ENCODE measurements at regions not wholly inside any gene's neighbourhood (a gene's known extent, or its start where the extent isn't known, plus 50 kb on each side); places are given as distances from the start of the nearest gene placed in this dataset.

DNA sequence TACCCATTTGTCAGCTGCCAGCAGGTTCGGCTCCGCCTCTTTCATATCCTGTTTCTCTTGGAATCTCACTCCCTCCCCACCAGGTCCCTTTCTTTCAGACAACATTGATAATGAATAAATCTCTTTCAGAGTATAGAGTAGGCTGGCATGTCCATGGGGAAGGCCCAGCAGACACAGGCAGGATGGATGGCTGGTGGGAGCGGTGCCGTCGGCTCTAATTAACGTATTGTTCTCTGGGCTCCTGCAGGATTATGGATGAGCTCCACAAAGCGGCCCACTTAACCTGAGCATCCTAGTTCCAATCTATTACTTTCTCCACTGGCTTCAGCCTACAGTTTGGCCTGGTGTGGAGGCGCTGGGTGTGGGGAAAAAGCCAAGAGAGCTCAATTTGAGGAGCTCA lies 588.0 kb downstream of the BUD13 start:
- H3K9me3 Mint-ChIP-seq, result peaks cover 0 to 19% (median 0%) of the 10 kb centered on the region in 3 donors
- Histone ChIP-seq H3K4me1 (ENCODE audit: control insufficient read depth in 1 of 2, extremely low read depth in 1 of 2, insufficient read depth in 2 of 2, low read length in 2 of 2) (no peaks in the 10 kb centered on the region), H3K36me3 (ENCODE audit: control insufficient read depth in 2 of 2, extremely low read depth in 1 of 2, insufficient read depth in 1 of 2, low read length in 1 of 2) (no peaks in the 10 kb centered on the region), H3K27me3 (replicated peaks in 1 of 2; ENCODE audit: control insufficient read depth in 2 of 2, extremely low read depth in 1 of 2, insufficient read depth in 2 of 2, low read length in 1 of 2) (peaks cover 0 to 13% of the 10 kb centered on the region in 2 experiments), H3K4me3 (ENCODE audit: control insufficient read depth in 1 of 2, extremely low read depth in 1 of 2, low read length in 1 of 2) (no peak overlapping the region), H3K9me3 (no peaks in the 10 kb centered on the region), H3K27ac (ENCODE audit: low read length) (no peak overlapping the region)
- no peak overlapping the region for H3K27ac Mint-ChIP-seq
- no peak overlapping the region for H3K4me3 Mint-ChIP-seq
- no peaks in the 10 kb centered on the region for H3K36me3 Mint-ChIP-seq
- peaks cover 5 to 12% of the 10 kb centered on the region in 2 donors for H3K27me3 Mint-ChIP-seq
- no peak for DNase-seq
- 89% methylated on average over 4 of the region's 8 CpGs for WGBS (ENCODE audit: insufficient coverage)
- no peak for ATAC-seq (replicated peaks in 1 of 4)
- POLR2A ChIA-PET, result no interaction called here
- H3K4me1 Mint-ChIP-seq, result no peaks in the 10 kb centered on the region
- CTCF ChIA-PET, result no interaction called here

DNA sequence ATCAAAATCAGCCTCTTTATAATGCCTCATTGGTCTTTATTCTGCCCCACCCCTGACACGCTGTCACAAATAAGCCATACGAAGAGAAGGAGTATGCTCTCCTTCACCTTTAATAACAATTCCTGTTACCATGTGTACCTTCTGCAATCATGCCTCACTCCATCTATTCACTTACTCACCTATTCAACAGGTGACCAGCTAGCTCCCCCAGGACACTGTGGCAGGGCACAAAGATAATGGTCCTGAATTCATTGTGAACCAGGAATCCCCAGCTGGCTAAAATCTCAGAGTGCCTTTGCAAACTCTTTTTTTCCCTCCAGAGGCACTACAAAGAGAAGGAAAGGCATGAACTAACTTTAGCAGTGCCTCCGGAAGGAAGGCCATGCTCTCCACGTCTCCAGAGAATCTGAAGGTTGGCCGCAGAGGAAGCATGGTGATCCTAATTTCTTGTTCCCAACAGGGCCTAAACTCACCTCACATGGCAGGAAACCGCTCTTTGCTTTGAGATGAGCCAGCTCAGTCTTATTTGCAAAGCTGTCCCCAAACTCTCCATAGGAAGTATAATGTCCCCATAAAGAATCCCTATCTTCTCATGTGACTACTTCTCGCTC lies 590.3 kb downstream of the BUD13 start:
- H3K36me3 Mint-ChIP-seq, result no peaks in the 10 kb centered on the region
- ChIA-PET CTCF (no interaction called here), POLR2A (interaction anchor here in 1 of 2 donors (0.6 kb wide), 1 partner anchor 99 kb away, joined by 4 read pairs; no protein-coding TSS in a partner anchor)
- no peaks in the 10 kb centered on the region for H3K4me1 Mint-ChIP-seq
- no peak overlapping the region for H3K4me3 ChIP-seq (ENCODE audit: control insufficient read depth in 1 of 2, extremely low read depth in 1 of 2, low read length in 1 of 2)
- no peak for DNase-seq
- no peaks in the 10 kb centered on the region for H3K36me3 ChIP-seq (ENCODE audit: control insufficient read depth in 2 of 2, extremely low read depth in 1 of 2, insufficient read depth in 1 of 2, low read length in 1 of 2)
- H3K27ac ChIP-seq (ENCODE audit: low read length), result no peak overlapping the region
- no peak overlapping the region for H3K27ac Mint-ChIP-seq
- ATAC-seq (replicated peaks in 1 of 4), result no peak
- H3K27me3 Mint-ChIP-seq, result peaks cover 2 to 8% of the 10 kb centered on the region in 2 donors
- H3K9me3 Mint-ChIP-seq, result peaks cover 0 to 8% (median 0%) of the 10 kb centered on the region in 3 donors
- H3K9me3 ChIP-seq, result no peaks in the 10 kb centered on the region
- peaks cover 0 to 10% of the 10 kb centered on the region in 2 experiments for H3K27me3 ChIP-seq (replicated peaks in 1 of 2; ENCODE audit: control insufficient read depth in 2 of 2, extremely low read depth in 1 of 2, insufficient read depth in 2 of 2, low read length in 1 of 2)
- H3K4me1 ChIP-seq (ENCODE audit: control insufficient read depth in 1 of 2, extremely low read depth in 1 of 2, insufficient read depth in 2 of 2, low read length in 2 of 2), result no peaks in the 10 kb centered on the region
- whole genome bisulfite sequencing (ENCODE audit: insufficient coverage), result 85% methylated on average over 3 of the region's 7 CpGs
- H3K4me3 Mint-ChIP-seq, result no peak overlapping the region

DNA sequence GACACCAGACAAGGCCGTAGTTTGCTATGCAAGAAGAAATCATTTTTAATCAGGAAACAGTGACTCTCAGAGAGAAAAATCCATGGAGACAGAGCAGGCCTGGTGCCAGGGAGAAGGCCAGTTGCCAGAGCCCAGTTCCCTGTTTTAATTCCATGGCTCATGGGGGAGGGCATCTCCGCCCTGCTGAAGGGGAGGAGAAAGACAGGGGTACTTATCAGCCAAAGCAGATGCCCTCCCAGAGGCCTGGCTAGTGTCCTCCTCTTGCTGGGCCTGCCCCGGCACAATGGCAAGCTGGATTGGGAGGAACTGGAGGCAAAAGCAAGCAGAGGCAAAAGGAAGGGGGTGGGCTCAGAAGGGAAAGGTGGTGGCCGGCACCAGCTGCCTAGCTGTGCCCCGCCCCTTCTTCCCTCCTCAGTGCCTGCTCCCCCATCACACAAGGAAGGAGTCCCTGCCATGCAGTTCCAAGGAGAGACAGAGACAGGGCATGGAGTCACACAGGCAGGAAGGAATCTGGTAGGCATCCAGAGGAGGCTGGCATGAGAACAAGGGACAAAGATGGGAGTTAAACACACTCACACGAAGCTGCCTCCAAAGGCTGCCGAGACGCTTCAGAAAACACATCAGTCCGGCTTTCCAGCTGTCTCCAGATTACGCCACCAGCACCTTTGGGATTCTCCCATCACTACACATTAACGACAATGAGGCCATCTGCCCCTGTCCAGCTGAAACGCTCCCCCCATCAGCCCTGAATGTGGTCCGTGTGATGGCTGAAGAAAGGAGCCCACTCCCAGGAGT lies 591.8 kb downstream of the BUD13 start:
- Histone ChIP-seq H3K27me3 (replicated peaks in 1 of 2; ENCODE audit: control insufficient read depth in 2 of 2, extremely low read depth in 1 of 2, insufficient read depth in 2 of 2, low read length in 1 of 2) (peaks cover 0 to 10% of the 10 kb centered on the region in 2 experiments), H3K9me3 (no peaks in the 10 kb centered on the region), H3K27ac (ENCODE audit: low read length) (no peak overlapping the region), H3K36me3 (ENCODE audit: control insufficient read depth in 2 of 2, extremely low read depth in 1 of 2, insufficient read depth in 1 of 2, low read length in 1 of 2) (no peaks in the 10 kb centered on the region), H3K4me3 (ENCODE audit: control insufficient read depth in 1 of 2, extremely low read depth in 1 of 2, low read length in 1 of 2) (no peak overlapping the region), H3K4me1 (ENCODE audit: control insufficient read depth in 1 of 2, extremely low read depth in 1 of 2, insufficient read depth in 2 of 2, low read length in 2 of 2) (no peaks in the 10 kb centered on the region)
- no peak overlapping the region for H3K4me3 Mint-ChIP-seq
- H3K4me1 Mint-ChIP-seq, result no peaks in the 10 kb centered on the region
- WGBS (ENCODE audit: insufficient coverage), result 84% methylated on average over 6 of the region's 13 CpGs
- POLR2A ChIA-PET, result no interaction called here
- H3K9me3 Mint-ChIP-seq, result peaks cover 0 to 8% (median 0%) of the 10 kb centered on the region in 3 donors
- no peak overlapping the region for H3K27ac Mint-ChIP-seq
- H3K27me3 Mint-ChIP-seq, result peaks cover 2 to 8% of the 10 kb centered on the region in 2 donors
- CTCF ChIA-PET, result no interaction called here
- DNase-seq, result peak in 1 of 35 experiments; percentile 11
- no peaks in the 10 kb centered on the region for H3K36me3 Mint-ChIP-seq
- ATAC-seq (replicated peaks in 1 of 4), result no peak

DNA sequence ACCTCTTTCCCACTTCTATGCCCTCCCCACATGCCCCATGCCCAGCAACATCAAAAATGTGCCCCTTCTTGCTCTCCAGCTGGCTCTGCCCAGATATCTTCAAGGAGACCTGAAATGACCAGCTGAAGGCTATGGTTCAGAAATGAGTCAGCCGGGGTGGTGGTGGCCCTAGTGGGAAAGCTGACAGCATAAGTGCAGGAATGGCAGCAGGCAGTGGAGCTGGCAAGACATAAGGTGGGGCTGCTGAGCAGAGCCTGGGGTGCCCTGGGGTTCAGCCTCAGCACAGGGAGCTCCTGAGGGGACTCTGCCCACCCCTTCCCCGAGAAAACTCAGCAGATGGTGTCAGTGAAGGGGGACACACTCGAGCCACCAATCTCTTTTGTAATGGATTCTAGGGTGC lies 593.4 kb downstream of the BUD13 start:
- ATAC-seq (replicated peaks in 1 of 4) (no peak), DNase-seq (peak in 1 of 35 experiments; percentile 21)
- Mint-ChIP-seq H3K4me3 (no peak overlapping the region), H3K9me3 (peaks cover 0 to 4% (median 0%) of the 10 kb centered on the region in 3 donors), H3K27ac (no peak overlapping the region), H3K4me1 (no peaks in the 10 kb centered on the region), H3K27me3 (peaks cover 2 to 11% of the 10 kb centered on the region in 2 donors), H3K36me3 (no peaks in the 10 kb centered on the region)
- H3K4me1 ChIP-seq (ENCODE audit: control insufficient read depth in 1 of 2, extremely low read depth in 1 of 2, insufficient read depth in 2 of 2, low read length in 2 of 2), result no peaks in the 10 kb centered on the region
- no peak overlapping the region for H3K4me3 ChIP-seq (ENCODE audit: control insufficient read depth in 1 of 2, extremely low read depth in 1 of 2, low read length in 1 of 2)
- H3K9me3 ChIP-seq, result no peaks in the 10 kb centered on the region
- H3K27me3 ChIP-seq (replicated peaks in 1 of 2; ENCODE audit: control insufficient read depth in 2 of 2, extremely low read depth in 1 of 2, insufficient read depth in 2 of 2, low read length in 1 of 2), result peaks cover 0 to 12% of the 10 kb centered on the region in 2 experiments
- CTCF ChIA-PET, result no interaction called here
- H3K36me3 ChIP-seq (ENCODE audit: control insufficient read depth in 2 of 2, extremely low read depth in 1 of 2, insufficient read depth in 1 of 2, low read length in 1 of 2), result no peaks in the 10 kb centered on the region
- no peak overlapping the region for H3K27ac ChIP-seq (ENCODE audit: low read length)
- WGBS (ENCODE audit: insufficient coverage), result 63% methylated on average over 1 of the region's 3 CpGs
- POLR2A ChIA-PET, result no interaction called here

DNA sequence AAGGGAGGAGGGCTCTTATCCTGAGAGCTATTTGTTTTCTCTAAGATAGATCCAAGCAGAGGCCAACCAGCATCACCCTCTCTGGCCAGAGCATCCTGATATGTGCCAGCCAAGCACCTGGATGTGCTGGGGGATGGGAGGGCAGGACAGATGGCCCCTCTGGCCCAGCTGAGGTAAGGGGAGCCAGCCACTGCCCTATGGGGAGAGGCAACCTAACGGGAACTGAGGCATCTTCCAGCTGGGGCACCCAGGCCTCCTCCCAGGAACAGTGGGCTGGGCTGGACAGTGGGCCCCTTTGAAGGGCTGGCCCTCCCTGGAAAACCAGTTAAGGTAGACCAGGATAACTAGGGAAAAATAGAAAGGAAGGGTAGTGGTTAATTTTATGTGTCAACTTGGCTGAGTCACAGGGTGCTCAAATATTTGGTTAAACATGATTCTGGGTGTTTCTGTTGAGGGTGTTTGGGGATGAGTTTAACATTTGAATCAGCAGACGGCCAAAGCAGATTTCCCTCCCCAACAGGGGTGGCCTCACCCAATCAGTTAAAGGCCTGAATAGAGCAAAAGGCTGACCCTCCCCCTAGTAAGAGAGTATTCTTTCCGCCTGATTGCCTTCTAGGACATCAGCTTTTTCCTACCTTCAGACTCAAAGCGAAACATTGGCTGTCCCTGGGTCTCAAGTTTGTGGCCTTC lies 595.1 kb downstream of the BUD13 start:
- POLR2A ChIA-PET, result no interaction called here
- no peaks in the 10 kb centered on the region for H3K36me3 ChIP-seq (ENCODE audit: control insufficient read depth in 2 of 2, extremely low read depth in 1 of 2, insufficient read depth in 1 of 2, low read length in 1 of 2)
- peaks cover 0 to 17% of the 10 kb centered on the region in 2 experiments for H3K27me3 ChIP-seq (replicated peaks in 1 of 2; ENCODE audit: control insufficient read depth in 2 of 2, extremely low read depth in 1 of 2, insufficient read depth in 2 of 2, low read length in 1 of 2)
- H3K4me3 Mint-ChIP-seq, result no peak overlapping the region
- no peaks in the 10 kb centered on the region for H3K9me3 Mint-ChIP-seq
- H3K27ac ChIP-seq (ENCODE audit: low read length), result no peak overlapping the region
- H3K36me3 Mint-ChIP-seq, result no peaks in the 10 kb centered on the region
- H3K9me3 ChIP-seq, result no peaks in the 10 kb centered on the region
- peaks cover 4 to 11% of the 10 kb centered on the region in 2 donors for H3K27me3 Mint-ChIP-seq
- no peaks in the 10 kb centered on the region for H3K4me1 Mint-ChIP-seq
- ATAC-seq (replicated peaks in 1 of 4) (no peak), DNase-seq (peak in 1 of 35 experiments; percentile 15)
- no peak overlapping the region for H3K4me3 ChIP-seq (ENCODE audit: control insufficient read depth in 1 of 2, extremely low read depth in 1 of 2, low read length in 1 of 2)
- no peak overlapping the region for H3K27ac Mint-ChIP-seq
- H3K4me1 ChIP-seq (ENCODE audit: control insufficient read depth in 1 of 2, extremely low read depth in 1 of 2, insufficient read depth in 2 of 2, low read length in 2 of 2), result no peaks in the 10 kb centered on the region
- CTCF ChIA-PET, result no interaction called here
- 80% methylated on average over 2 of the region's 4 CpGs for WGBS (ENCODE audit: insufficient coverage)

DNA sequence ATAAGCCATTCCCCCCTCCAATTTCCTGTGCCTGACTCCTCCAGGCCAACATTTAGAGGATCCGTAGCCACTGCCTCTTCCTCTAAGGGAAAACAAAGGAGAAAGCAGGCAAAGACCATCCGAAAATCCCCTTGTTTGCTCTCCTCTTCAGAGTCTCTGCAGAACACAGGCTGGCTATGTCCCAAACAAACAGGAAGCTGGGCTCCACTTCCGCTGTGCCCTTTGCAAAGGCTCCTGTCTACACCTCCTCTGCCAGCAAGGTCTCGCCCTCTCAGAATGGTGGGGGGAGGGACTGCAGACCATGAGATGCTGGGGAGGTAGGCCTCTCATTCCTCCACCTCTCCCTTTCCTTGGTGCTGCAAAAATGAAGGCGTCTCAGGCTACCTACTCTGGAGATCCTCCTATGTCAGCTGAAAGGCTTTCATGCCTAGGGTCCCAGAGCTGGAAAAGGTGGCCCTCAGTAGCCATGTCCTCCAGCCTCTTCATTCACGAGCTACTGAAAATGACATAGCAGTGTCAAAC lies 596.2 kb downstream of the BUD13 start:
- POLR2A ChIA-PET, result no interaction called here
- WGBS (ENCODE audit: insufficient coverage), result 37% methylated on average over 3 of the region's 6 CpGs
- H3K9me3 ChIP-seq, result no peaks in the 10 kb centered on the region
- Mint-ChIP-seq H3K27ac (no peak overlapping the region), H3K9me3 (no peaks in the 10 kb centered on the region), H3K4me3 (no peak overlapping the region), H3K27me3 (peaks cover 8 to 11% of the 10 kb centered on the region in 2 donors), H3K4me1 (no peaks in the 10 kb centered on the region), H3K36me3 (no peaks in the 10 kb centered on the region)
- CTCF ChIA-PET, result no interaction called here
- no peaks in the 10 kb centered on the region for H3K4me1 ChIP-seq (ENCODE audit: control insufficient read depth in 1 of 2, extremely low read depth in 1 of 2, insufficient read depth in 2 of 2, low read length in 2 of 2)
- peaks cover 0 to 21% of the 10 kb centered on the region in 2 experiments for H3K27me3 ChIP-seq (replicated peaks in 1 of 2; ENCODE audit: control insufficient read depth in 2 of 2, extremely low read depth in 1 of 2, insufficient read depth in 2 of 2, low read length in 1 of 2)
- no peak overlapping the region for H3K4me3 ChIP-seq (ENCODE audit: control insufficient read depth in 1 of 2, extremely low read depth in 1 of 2, low read length in 1 of 2)
- DNase-seq, result no peak
- no peak overlapping the region for H3K27ac ChIP-seq (ENCODE audit: low read length)
- no peaks in the 10 kb centered on the region for H3K36me3 ChIP-seq (ENCODE audit: control insufficient read depth in 2 of 2, extremely low read depth in 1 of 2, insufficient read depth in 1 of 2, low read length in 1 of 2)
- ATAC-seq (replicated peaks in 1 of 4), result no peak
